GM23338 (cell line): ENCODE measurements at regions not wholly inside any gene's neighbourhood (a gene's known extent, or its start where the extent isn't known, plus 50 kb on each side); places are given as distances from the start of the nearest gene placed in this dataset.

Experiments used
- ATAC-seq: fragments of 200-7000 bp; cut with Tn5 transposase; 3 replicates; pipeline ENCODE4 v1.9.1; 2020
- DNase-seq: peaks from one replicate; pipeline ENCODE4 v3.0.0-alpha.2; 2015; ENCODE audit warnings: low spot score
- H2AFZ ChIP-seq: fragments of 200-600 bp; sonication (generic); 2 replicates; pipeline ENCODE4 v1.8.0; 2016; ENCODE audit warnings: antibody characterized with exemption, mild to moderate bottlenecking, moderate library complexity
- H3F3A ChIP-seq: fragments of 200-600 bp; sonication (generic); replicated peaks from 2 replicates; pipeline ENCODE4 v1.8.0; 2017; ENCODE audit warnings: antibody characterized with exemption, mixed run types, low read depth
- H3K27ac ChIP-seq: fragments of 200-600 bp; sonication (generic); 2 replicates; pipeline ENCODE4 v1.6.1; 2016; ENCODE audit warnings: low read depth
- H3K27me3 ChIP-seq: fragments of 200-600 bp; sonication (generic); 2 replicates; pipeline ENCODE4 v1.8.0; 2016; ENCODE audit warnings: mild to moderate bottlenecking, mixed run types, moderate library complexity; ENCODE audit not compliant: insufficient read depth
- H3K36me3 ChIP-seq: fragments of 200-600 bp; sonication (generic); 2 replicates; pipeline ENCODE4 v1.8.0; 2016; ENCODE audit warnings: mild to moderate bottlenecking; ENCODE audit not compliant: insufficient read depth
- H3K4me1 ChIP-seq: fragments of 200-600 bp; sonication (generic); 2 replicates; pipeline ENCODE4 v1.8.0; 2016; ENCODE audit warnings: mild to moderate bottlenecking, moderate library complexity; ENCODE audit not compliant: insufficient read depth
- H3K4me2 ChIP-seq: fragments of 200-600 bp; sonication (generic); 2 replicates; pipeline ENCODE4 v1.7.1; 2017; ENCODE audit warnings: mixed run types
- H3K4me3 ChIP-seq: fragments of 200-600 bp; sonication (generic); 2 replicates; pipeline ENCODE4 v1.6.1; 2016; ENCODE audit warnings: mixed run types
- H3K79me2 ChIP-seq: fragments of 200-600 bp; sonication (generic); replicated peaks from 2 replicates; pipeline ENCODE4 v1.8.0; 2017; ENCODE audit warnings: mild to moderate bottlenecking; ENCODE audit not compliant: insufficient read depth
- H3K9me2 ChIP-seq: fragments of 200-600 bp; sonication (generic); 2 replicates; pipeline ENCODE4 v1.8.0; 2017; ENCODE audit not compliant: insufficient read depth
- H4K20me1 ChIP-seq: fragments of 200-600 bp; sonication (generic); replicated peaks from 2 replicates; pipeline ENCODE4 v1.8.0; 2017; ENCODE audit warnings: mild to moderate bottlenecking; ENCODE audit not compliant: insufficient read depth
- H3K27ac Mint-ChIP-seq: 2 replicates; pipeline ENCODE4 v1.8.0; 2020; ENCODE audit warnings: inconsistent platforms, mild to moderate bottlenecking, moderate library complexity, mixed read lengths
- H3K27me3 Mint-ChIP-seq: 3 replicates; pipeline ENCODE4 v1.8.0; 2022; ENCODE audit warnings: low read depth, mild to moderate bottlenecking, moderate library complexity, mixed read lengths, inconsistent platforms; ENCODE audit not compliant: insufficient read depth, poor library complexity
- H3K36me3 Mint-ChIP-seq: 3 replicates; pipeline ENCODE4 v1.8.0; 2021; ENCODE audit warnings: low read depth, mild to moderate bottlenecking, inconsistent platforms, moderate library complexity, mixed read lengths
- H3K4me1 Mint-ChIP-seq: 3 replicates; pipeline ENCODE4 v1.8.0; 2020; ENCODE audit warnings: mild to moderate bottlenecking, inconsistent platforms, mixed read lengths
- H3K4me3 Mint-ChIP-seq: 3 replicates; pipeline ENCODE4 v1.8.0; 2021; ENCODE audit warnings: moderate library complexity, mild to moderate bottlenecking, inconsistent platforms, mixed read lengths
- H3K9me3 Mint-ChIP-seq: 3 replicates; pipeline ENCODE4 v1.8.0; 2020; ENCODE audit warnings: moderate library complexity, mild to moderate bottlenecking, inconsistent platforms, mixed read lengths
- CREB1 ChIP-seq: fragments of 250-450 bp; sonication (Bioruptor Pico); IDR thresholded peaks from 2 replicates; pipeline ENCODE4 v1.5.0; 2020; ENCODE audit warnings: low read depth, mild to moderate bottlenecking, moderate library complexity
- CTCF ChIP-seq, 2 experiments: fragments of 200-600 bp in 1 of 2; sonication (generic) in 1 of 2; conservative IDR thresholded peaks; 2 replicates each; pipeline versions ENCODE4 v1.5.1 to v1.6.1; 2016 to 2017; ENCODE audit warnings: antibody characterized with exemption in 2 of 2, low read depth in 2 of 2, mild to moderate bottlenecking in 2 of 2, moderate library complexity in 1 of 2
- ETS1 ChIP-seq: IDR thresholded peaks from 2 replicates; pipeline ENCODE4 v1.6.1; 2016; ENCODE audit warnings: antibody characterized with exemption
- EZH2 ChIP-seq: fragments of 200-600 bp; sonication (generic); IDR thresholded peaks from one replicate; pipeline ENCODE4 v1.8.0; 2017; ENCODE audit warnings: antibody characterized with exemption, mild to moderate bottlenecking, low read depth; ENCODE audit not compliant: unreplicated experiment
- EZH2phosphoT487 ChIP-seq: fragments of 200-600 bp; sonication (generic); IDR thresholded peaks from one replicate; pipeline ENCODE4 v1.8.1; 2018; ENCODE audit warnings: antibody characterized with exemption; ENCODE audit not compliant: unreplicated experiment
- POLR2AphosphoS5 ChIP-seq: IDR thresholded peaks from 2 replicates; pipeline ENCODE4 v1.6.1; 2016; ENCODE audit warnings: antibody characterized with exemption, low read depth
- ZNF114 ChIP-seq: fragments of 250-450 bp; sonication (Bioruptor Pico); IDR thresholded peaks from 2 replicates; pipeline ENCODE4 v1.5.0; 2020; ENCODE audit warnings: mild to moderate bottlenecking, moderate library complexity
- ZNF462 ChIP-seq: fragments of 250-450 bp; sonication (Bioruptor Pico); IDR thresholded peaks from 2 replicates; pipeline ENCODE4 v1.5.0; 2020; ENCODE audit warnings: mild to moderate bottlenecking, moderate library complexity

- no peak overlapping the region; the same call in 1 of the 2 replicates for H3K27ac Mint-ChIP-seq
- Histone ChIP-seq H3K79me2 (no peaks in the 10 kb centered on the region), H3K4me1 (peaks cover 3% of the 10 kb centered on the region; the same call in 1 of the 2 replicates), H3K4me2 (no peak overlapping the region), H3K9me2 (no peaks in the 10 kb centered on the region), H3F3A (no peaks in the 10 kb centered on the region), H3K27ac (no peak overlapping the region), H3K4me3 (no peak overlapping the region), H3K36me3 (no peaks in the 10 kb centered on the region), H4K20me1 (no peaks in the 10 kb centered on the region), H2AFZ (no peak overlapping the region; the same call in 1 of the 2 replicates), H3K27me3 (no peaks in the 10 kb centered on the region)
- no peaks in the 10 kb centered on the region for H3K27me3 Mint-ChIP-seq
- no peaks in the 10 kb centered on the region for H3K36me3 Mint-ChIP-seq
- no peak for DNase-seq
- H3K4me3 Mint-ChIP-seq, result no peak overlapping the region
- ATAC-seq, result no peak
- no peaks in the 10 kb centered on the region for H3K9me3 Mint-ChIP-seq
- no peak for TF ChIP-seq ETS1
- H3K4me1 Mint-ChIP-seq, result peaks cover 6% of the 10 kb centered on the region; the same call in 2 of the 3 replicates
Observed at GRCh38 chr9:25548847-25549246, 129.4 kb downstream of the TUSC1 start.

- H3K4me3 Mint-ChIP-seq, result no peak overlapping the region
Observed at GRCh38 chr9:25543806-25544205, 134.4 kb downstream of the TUSC1 start.

More at GRCh38 chr9:25543806-25544205, 134.4 kb downstream of the TUSC1 start:
- no peaks in the 10 kb centered on the region for H3K36me3 Mint-ChIP-seq
- H3K27me3 Mint-ChIP-seq, result peaks cover 2% of the 10 kb centered on the region
- Histone ChIP-seq H3K27me3 (no peaks in the 10 kb centered on the region), H3K27ac (no peak overlapping the region), H3F3A (no peaks in the 10 kb centered on the region), H2AFZ (no peak overlapping the region), H3K4me3 (no peak overlapping the region), H3K36me3 (no peaks in the 10 kb centered on the region), H3K9me2 (no peaks in the 10 kb centered on the region), H4K20me1 (no peaks in the 10 kb centered on the region), H3K4me1 (peaks cover 3% of the 10 kb centered on the region; the same call in 1 of the 2 replicates), H3K79me2 (no peaks in the 10 kb centered on the region), H3K4me2 (no peak overlapping the region)
- ATAC-seq (no peak), DNase-seq (no peak)
- no peaks in the 10 kb centered on the region for H3K9me3 Mint-ChIP-seq
- H3K27ac Mint-ChIP-seq, result no peak overlapping the region
- no peak for TF ChIP-seq EZH2
- TF ChIP-seq POLR2AphosphoS5, result no peak
- TF ChIP-seq ETS1, result no peak
- TF ChIP-seq ZNF462 (CRISPR knock-in tag), result no peak
- TF ChIP-seq CREB1, result no peak
- no peak for TF ChIP-seq ZNF114 (CRISPR knock-in tag)
- no peak for TF ChIP-seq EZH2phosphoT487
- no peak for TF ChIP-seq CTCF (conservative IDR thresholded peaks at IDR 0.05; ENCODE audit: low read depth in 2 of 2)
- H3K4me1 Mint-ChIP-seq, result peaks cover 6% of the 10 kb centered on the region; the same call in 2 of the 3 replicates
